Ascending aorta (tissue), 2 donors: ENCODE measurements at regions not wholly inside any gene's neighbourhood (a gene's known extent, or its start where the extent isn't known, plus 50 kb on each side); places are given as distances from the start of the nearest gene placed in this dataset.

Source experiments
- DNase-seq, 2 donors: peaks; one replicate each; pipeline ENCODE4 v3.0.0-alpha.2; 2019; ENCODE audit warnings: low spot score in 2 of 2
- H3K27ac ChIP-seq, 2 donors: fragments of 200-600 bp; sonication (generic); one replicate each; pipeline ENCODE4 v1.5.1; 2016 to 2017; ENCODE audit warnings: mild to moderate bottlenecking in 1 of 2
- H3K27me3 ChIP-seq: fragments of 200-600 bp; sonication (generic); one replicate; pipeline ENCODE4 v1.5.1; 2017
- H3K36me3 ChIP-seq, 2 donors: fragments of 200-600 bp; sonication (generic); one replicate each; pipeline ENCODE4 v1.5.1; 2016
- H3K4me1 ChIP-seq, 2 donors: fragments of 200-600 bp; sonication (generic); one replicate each; pipeline ENCODE4 v1.5.1; 2016 to 2017; ENCODE audit warnings: mild to moderate bottlenecking in 1 of 2
- H3K4me3 ChIP-seq, 2 donors: fragments of 200-600 bp; sonication (generic); one replicate each; pipeline ENCODE4 v1.5.1; 2016 to 2017; ENCODE audit warnings: mild to moderate bottlenecking in 1 of 2
- H3K9me3 ChIP-seq, 2 donors: fragments of 200-600 bp; sonication (generic); one replicate each; pipeline ENCODE4 v1.5.1; 2016
- CTCF ChIP-seq, 3 experiments: fragments of 200-600 bp in 2 of 3; fragments of 450-650 bp in 1 of 3; sonication (generic) in 2 of 3; IDR thresholded peaks; one replicate each; pipeline ENCODE4 v1.5.1; 2016 to 2019; ENCODE audit warnings: antibody characterized with exemption in 3 of 3, mild to moderate bottlenecking in 1 of 3, moderate library complexity in 1 of 3
- intact Hi-C: fragments of 100-400 bp; cut with DNase I; formaldehyde crosslinking; loops from one replicate; pipeline ENCODE4 v1.15.1; 2023

DNA sequence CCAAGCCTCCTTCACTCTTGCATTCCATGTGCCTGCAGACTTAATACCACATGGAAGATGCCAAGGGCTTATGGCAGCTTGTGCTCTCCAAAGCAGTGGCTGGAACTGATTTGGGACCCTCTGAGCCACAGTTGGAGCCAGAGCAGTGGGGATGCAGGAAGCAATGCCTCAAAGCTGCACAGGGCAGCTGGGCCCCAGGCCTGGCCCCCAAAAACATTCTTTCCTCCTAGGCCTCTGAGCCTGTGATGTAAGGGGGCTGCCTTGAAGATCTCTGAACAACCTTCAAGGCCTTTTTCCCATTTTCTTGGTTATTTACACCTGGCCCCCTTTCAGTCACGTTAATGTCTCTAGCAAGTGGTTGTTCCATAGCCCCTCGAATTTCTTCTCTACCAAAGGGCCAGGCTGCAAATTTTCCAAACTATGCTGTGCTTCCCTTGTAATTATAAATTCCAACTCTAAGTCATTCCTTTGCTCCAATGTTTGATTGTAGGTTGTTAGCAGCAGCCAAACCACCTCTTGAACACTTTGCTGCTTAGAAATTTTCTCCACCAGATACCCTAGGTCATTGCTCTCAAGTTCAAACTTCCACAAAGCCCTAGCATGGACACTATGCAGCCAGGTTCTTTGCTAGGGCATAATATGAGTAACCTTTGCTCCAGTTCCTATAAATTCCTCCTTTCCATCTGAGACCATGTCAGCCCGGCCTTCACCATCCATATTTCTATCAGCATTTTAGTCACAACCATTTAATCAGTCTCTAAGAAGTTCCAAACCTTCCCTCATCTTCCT lies 245.0 kb upstream of the RBBP8 start:
- no peak overlapping the region for H3K4me3 ChIP-seq
- no peaks in the 10 kb centered on the region for H3K4me1 ChIP-seq
- H3K27ac ChIP-seq = no peak overlapping the region
- intact Hi-C loops = no loop called here
- no peak for TF ChIP-seq CTCF (IDR thresholded peaks at IDR 0.05)
- H3K36me3 ChIP-seq = no peaks in the 10 kb centered on the region
- H3K27me3 ChIP-seq = no peaks in the 10 kb centered on the region
- DNase-seq = no peak
- H3K9me3 ChIP-seq = no peaks in the 10 kb centered on the region

- intact Hi-C loops = no loop called here
- H3K4me3 ChIP-seq = no peak overlapping the region
- no peaks in the 10 kb centered on the region for H3K4me1 ChIP-seq
- no peak for DNase-seq
- no peak overlapping the region for H3K27ac ChIP-seq
- no peaks in the 10 kb centered on the region for H3K27me3 ChIP-seq
- H3K36me3 ChIP-seq = no peaks in the 10 kb centered on the region
- no peaks in the 10 kb centered on the region for H3K9me3 ChIP-seq
- no peak for TF ChIP-seq CTCF (IDR thresholded peaks at IDR 0.05)
These were observed 244.1 kb upstream of the RBBP8 start for GRCh38 chr18:22688877-22689496.

- H3K4me1 ChIP-seq = no peaks in the 10 kb centered on the region
- DNase-seq = no peak
- no peak overlapping the region for H3K27ac ChIP-seq
- intact Hi-C loops = no loop called here
- TF ChIP-seq CTCF (IDR thresholded peaks at IDR 0.05) = no peak
- no peaks in the 10 kb centered on the region for H3K9me3 ChIP-seq
- H3K4me3 ChIP-seq = no peak overlapping the region
- no peaks in the 10 kb centered on the region for H3K36me3 ChIP-seq
- no peaks in the 10 kb centered on the region for H3K27me3 ChIP-seq
These were observed 243.4 kb upstream of the RBBP8 start for GRCh38 chr18:22689712-22690111.

DNA sequence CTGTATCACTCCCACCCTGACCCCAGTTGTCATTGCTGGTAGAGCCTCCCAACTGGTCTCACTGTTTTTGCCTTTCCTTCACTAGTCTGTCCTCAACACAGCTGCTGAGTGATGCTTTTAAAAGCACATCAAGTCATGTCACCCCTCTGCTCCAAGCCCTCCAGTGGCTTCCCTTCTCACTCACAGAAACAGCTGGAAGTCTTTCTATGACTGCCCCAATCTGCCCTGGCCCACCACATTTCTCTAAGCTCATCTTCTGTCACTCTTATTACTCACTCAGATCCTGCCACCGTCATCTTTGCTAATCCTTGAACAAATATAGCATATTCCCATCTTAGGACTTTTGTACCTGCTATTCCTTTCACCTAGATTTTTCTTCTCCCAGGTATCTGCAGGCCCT lies 242.6 kb upstream of the RBBP8 start:
- H3K36me3 ChIP-seq = no peaks in the 10 kb centered on the region
- intact Hi-C loops = no loop called here
- H3K9me3 ChIP-seq = no peaks in the 10 kb centered on the region
- TF ChIP-seq CTCF (IDR thresholded peaks at IDR 0.05) = no peak
- H3K27me3 ChIP-seq = no peaks in the 10 kb centered on the region
- H3K4me3 ChIP-seq = no peak overlapping the region
- H3K27ac ChIP-seq = no peak overlapping the region
- no peaks in the 10 kb centered on the region for H3K4me1 ChIP-seq
- DNase-seq = no peak

DNA sequence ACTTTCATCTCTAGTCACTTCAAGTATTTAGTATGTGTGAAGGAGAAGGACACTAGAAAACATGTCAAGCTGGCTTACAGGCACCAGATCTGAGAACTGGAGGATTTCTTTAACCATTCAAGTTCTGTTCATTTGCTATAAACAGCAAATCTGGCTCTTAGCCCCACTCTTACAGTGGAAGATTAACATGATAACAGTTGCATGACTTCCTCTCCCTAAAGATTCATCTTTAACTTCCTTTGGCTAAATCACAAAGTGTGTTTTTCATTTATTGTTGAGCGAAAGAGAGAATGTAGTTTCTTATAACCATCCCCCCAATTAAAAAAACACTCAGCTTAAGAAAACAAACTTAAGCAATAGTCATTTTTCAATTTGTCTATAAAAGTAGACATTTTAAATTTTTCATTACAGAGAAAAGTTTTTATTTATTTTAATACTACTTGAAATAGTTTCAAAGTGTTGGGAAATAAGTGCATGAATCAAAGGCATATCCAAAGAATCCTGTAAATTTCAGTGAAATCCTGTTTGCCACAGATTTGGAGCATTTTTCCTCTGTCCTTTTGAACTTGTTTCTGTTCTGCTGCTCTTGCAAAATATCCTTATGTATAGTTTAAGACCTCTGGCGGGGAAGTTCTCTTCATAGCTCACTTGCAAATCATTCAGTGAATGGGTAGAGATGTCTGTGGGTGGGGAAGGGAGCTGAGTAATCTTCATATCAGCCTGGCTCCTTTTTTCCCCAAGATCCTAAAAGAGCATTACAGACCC lies 241.0 kb upstream of the RBBP8 start:
- H3K27me3 ChIP-seq = no peaks in the 10 kb centered on the region
- no peak overlapping the region for H3K4me3 ChIP-seq
- H3K27ac ChIP-seq = no peak overlapping the region
- no peak for TF ChIP-seq CTCF (IDR thresholded peaks at IDR 0.05)
- H3K36me3 ChIP-seq = no peaks in the 10 kb centered on the region
- intact Hi-C loops = no loop called here
- H3K9me3 ChIP-seq = no peaks in the 10 kb centered on the region
- H3K4me1 ChIP-seq = no peaks in the 10 kb centered on the region
- no peak for DNase-seq
